OCI-LY7 (cell line): ENCODE measurements at regions not wholly inside any gene's neighbourhood (a gene's known extent, or its start where the extent isn't known, plus 50 kb on each side); places are given as distances from the start of the nearest gene placed in this dataset.

ENCODE experiments used
- BruUV-seq: library from RNA; stranded (reverse); fragments of 400-500 nt; replicated peaks from 2 replicates; lab custom pipeline; 2021; lab: Mats Ljungman, UMichigan
- CTCF ChIA-PET: fragments of 300-600 bp; sonication (Branson Sonifier 250); formaldehyde crosslinking; loops from one replicate; lab custom pipeline; 2022; ENCODE audit warnings: antibody characterized with exemption; ENCODE audit not compliant: unreplicated experiment; lab: Charles Lee
- POLR2A ChIA-PET: fragments of 300-600 bp; sonication (Branson Sonifier 250); formaldehyde crosslinking; loops from one replicate; lab custom pipeline; 2022; ENCODE audit warnings: antibody characterized with exemption; lab: Charles Lee
- DNase-seq: peaks from one replicate; pipeline ENCODE4 v3.0.0-alpha.2; 2015; ENCODE audit warnings: low spot score
- H2AFZ ChIP-seq: fragments of 200-600 bp; sonication (generic), shearing (Covaris generic); 2 replicates; pipeline ENCODE4 v1.6.1; 2014; ENCODE audit warnings: mild to moderate bottlenecking, antibody characterized with exemption, low read length, moderate library complexity
- H3K27ac ChIP-seq: fragments of 200-600 bp; sonication (generic); 2 replicates; pipeline ENCODE4 v1.5.1; 2014; ENCODE audit warnings: mixed run types, low read depth, mild to moderate bottlenecking, moderate library complexity, low read length, inconsistent platforms; ENCODE audit not compliant: poor library complexity, severe bottlenecking
- H3K36me3 ChIP-seq: fragments of 200-600 bp; sonication (generic); 2 replicates; pipeline ENCODE4 v1.6.1; 2014; ENCODE audit warnings: mild to moderate bottlenecking, antibody characterized with exemption, low read length, moderate library complexity, mixed read lengths; ENCODE audit not compliant: insufficient read depth
- H3K4me1 ChIP-seq: fragments of 200-600 bp; sonication (generic); 2 replicates; pipeline ENCODE4 v1.5.1; 2014; ENCODE audit warnings: mild to moderate bottlenecking, low read length; ENCODE audit not compliant: insufficient read depth, poor library complexity, severe bottlenecking
- H3K4me2 ChIP-seq: fragments of 200-600 bp; sonication (generic); 2 replicates; pipeline ENCODE4 v1.6.1; 2014; ENCODE audit warnings: mild to moderate bottlenecking, low read length
- H3K4me3 ChIP-seq: fragments of 200-600 bp; sonication (generic); 2 replicates; pipeline ENCODE4 v1.5.1; 2014; ENCODE audit warnings: mild to moderate bottlenecking, low read depth, low read length; ENCODE audit not compliant: poor library complexity, severe bottlenecking
- H3K79me2 ChIP-seq: fragments of 200-600 bp; sonication (generic); 2 replicates; pipeline ENCODE4 v1.6.1; 2016; ENCODE audit warnings: low read depth, mild to moderate bottlenecking, low read length, moderate library complexity, mixed read lengths; ENCODE audit not compliant: insufficient read depth
- H3K9me2 ChIP-seq: fragments of 200-600 bp; sonication (generic); 2 replicates; pipeline ENCODE4 v1.6.1; 2016; ENCODE audit warnings: mild to moderate bottlenecking, low read length, mixed read lengths; ENCODE audit not compliant: insufficient read depth
- H3K9me3 ChIP-seq: fragments of 200-600 bp; sonication (generic); 2 replicates; pipeline ENCODE4 v1.6.1; 2014; ENCODE audit warnings: mild to moderate bottlenecking, mixed run types, low read length, mixed read lengths
- H4K20me1 ChIP-seq: fragments of 200-600 bp; sonication (generic); 2 replicates; pipeline ENCODE4 v1.6.1; 2014; ENCODE audit warnings: mild to moderate bottlenecking, antibody characterized with exemption, low read length, moderate library complexity, mixed read lengths; ENCODE audit not compliant: insufficient read depth
- CTCF ChIP-seq: fragments of 200-600 bp; sonication (generic); conservative IDR thresholded peaks from 2 replicates; pipeline ENCODE4 v1.5.1; 2014; ENCODE audit warnings: mild to moderate bottlenecking, antibody characterized with exemption, low read length, moderate library complexity, mixed read lengths
- EZH2phosphoT487 ChIP-seq: fragments of 200-600 bp; sonication (generic); IDR thresholded peaks from 2 replicates; pipeline ENCODE4 v1.6.1; 2018; ENCODE audit warnings: low read depth, borderline replicate concordance, mild to moderate bottlenecking, mixed run types, antibody characterized with exemption, low read length, moderate library complexity, mixed read lengths
- intact Hi-C: fragments of 100-400 bp; cut with micrococcal nuclease; formaldehyde crosslinking; loops from one replicate; pipeline ENCODE4 v1.10.0; 2022; ENCODE audit not compliant: unreplicated experiment

GRCh38 chr7:33678569-33679335 is 226.6 kb upstream of the BMPER start:
- TF ChIP-seq EZH2phosphoT487 (no peak), CTCF (no peak)
- Histone ChIP-seq H4K20me1 (no peaks in the 10 kb centered on the region), H3K9me2 (no peaks in the 10 kb centered on the region; the same call in 1 of the 2 replicates), H3K79me2 (no peaks in the 10 kb centered on the region), H2AFZ (no peak overlapping the region), H3K36me3 (no peaks in the 10 kb centered on the region), H3K4me1 (no peaks in the 10 kb centered on the region), H3K4me3 (no peak overlapping the region), H3K4me2 (no peak overlapping the region), H3K27ac (no peak overlapping the region), H3K9me3 (no peaks in the 10 kb centered on the region)
- POLR2A ChIA-PET = interaction anchor here (1.2 kb wide), 1 partner anchor 14 kb away, joined by 3 read pairs; no protein-coding TSS in a partner anchor
- CTCF ChIA-PET = no interaction called here
- BruUV-seq = no TSS peak
- intact Hi-C loops = no loop called here
- no peak for DNase-seq

GRCh38 chr7:33680682-33681081 is 224.7 kb upstream of the BMPER start:
- Histone ChIP-seq H3K27ac (no peak overlapping the region), H4K20me1 (no peaks in the 10 kb centered on the region), H3K9me2 (no peaks in the 10 kb centered on the region; the same call in 1 of the 2 replicates), H3K36me3 (no peaks in the 10 kb centered on the region), H3K79me2 (no peaks in the 10 kb centered on the region), H3K9me3 (no peaks in the 10 kb centered on the region), H3K4me2 (no peak overlapping the region), H3K4me1 (no peaks in the 10 kb centered on the region), H3K4me3 (no peak overlapping the region), H2AFZ (no peak overlapping the region)
- intact Hi-C loops = no loop called here
- ChIA-PET CTCF (no interaction called here), POLR2A (interaction anchor here (1.4 kb wide), 1 partner anchor 9 kb away, joined by 3 read pairs; no protein-coding TSS in a partner anchor)
- no peak for DNase-seq
- TF ChIP-seq EZH2phosphoT487 (no peak), CTCF (no peak)
- BruUV-seq = no TSS peak

DNA sequence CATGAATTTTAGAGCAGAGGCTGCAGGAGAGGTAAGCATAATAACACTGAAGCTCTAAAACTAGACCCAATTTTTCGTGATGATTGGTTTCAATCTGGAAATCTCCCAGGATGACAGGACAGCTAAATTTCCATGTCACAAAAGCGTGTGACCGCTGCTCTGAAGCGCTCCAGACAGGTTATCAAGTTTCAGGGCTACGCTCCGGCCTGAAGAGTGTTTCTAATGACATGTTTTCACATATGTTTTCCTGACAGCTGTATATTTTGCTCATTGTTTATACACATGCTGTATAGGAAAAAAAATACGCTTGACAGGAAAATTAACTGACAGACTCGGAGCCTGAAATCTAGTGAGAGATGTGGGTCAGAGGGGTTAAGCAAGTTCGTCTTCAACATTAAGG is 219.8 kb upstream of the BMPER start:
- ChIA-PET POLR2A (interaction anchor here (0.5 kb wide), 1 partner anchor 1120 kb away, joined by 3 read pairs; no protein-coding TSS in a partner anchor), CTCF (no interaction called here)
- Histone ChIP-seq H4K20me1 (no peaks in the 10 kb centered on the region), H3K4me2 (no peak overlapping the region), H3K9me2 (no peaks in the 10 kb centered on the region), H3K4me3 (no peak overlapping the region), H3K36me3 (no peaks in the 10 kb centered on the region), H3K27ac (no peak overlapping the region), H3K79me2 (no peaks in the 10 kb centered on the region), H3K4me1 (no peaks in the 10 kb centered on the region), H3K9me3 (no peaks in the 10 kb centered on the region), H2AFZ (no peak overlapping the region)
- no TSS peak for BruUV-seq
- no peak for DNase-seq
- intact Hi-C loops = no loop called here
- TF ChIP-seq CTCF (no peak), EZH2phosphoT487 (no peak)
